Endometrial microvascular endothelial cells (primary cell): ENCODE measurements at regions not wholly inside any gene's neighbourhood (a gene's known extent, or its start where the extent isn't known, plus 50 kb on each side); places are given as distances from the start of the nearest gene placed in this dataset.

Source experiments
- in situ Hi-C: cut with HindIII; loops from 2 replicates; pipeline ENCODE4 v1.10.0; 2017; ENCODE audit warnings: low sequenced_read_pairs, low pct_unique_long_range_greater_than_20kb; ENCODE audit errors: inconsistent ontology term

GRCh38 chr21:15397258-15397657 is 332.5 kb upstream of the NRIP1 start:
- in situ Hi-C loops: no loop called here

GRCh38 chr21:15400905-15401304 is 328.9 kb upstream of the USP25 start:
- in situ Hi-C loops: no loop called here

- in situ Hi-C loops: no loop called here
Observed at GRCh38 chr21:15401331-15401730, 328.5 kb upstream of the USP25 start.

GRCh38 chr21:15405214-15405613 is 324.6 kb upstream of the USP25 start:
- in situ Hi-C loops: no loop called here

GRCh38 chr21:15406791-15407190 is 323.0 kb upstream of the USP25 start:
- in situ Hi-C loops: no loop called here

- in situ Hi-C loops: no loop called here
Observed at GRCh38 chr21:15407585-15407984, 322.2 kb upstream of the USP25 start.

GRCh38 chr21:15408089-15408488 is 321.7 kb upstream of the USP25 start:
- in situ Hi-C loops: no loop called here

- in situ Hi-C loops: no loop called here
Observed at GRCh38 chr21:15409031-15409430, 320.8 kb upstream of the USP25 start.

- in situ Hi-C loops: no loop called here
Observed at GRCh38 chr21:15410853-15411252, 318.9 kb upstream of the USP25 start.

- in situ Hi-C loops: no loop called here
Observed at GRCh38 chr21:15414057-15414456, 315.7 kb upstream of the USP25 start.

GRCh38 chr21:15415541-15416261 is 314.1 kb upstream of the USP25 start:
- in situ Hi-C loops: no loop called here

GRCh38 chr21:15421441-15421881 is 308.3 kb upstream of the USP25 start:
- in situ Hi-C loops: no loop called here

GRCh38 chr21:15421947-15422346 is 307.8 kb upstream of the USP25 start:
- in situ Hi-C loops: no loop called here

GRCh38 chr21:15422783-15423182 is 307.0 kb upstream of the USP25 start:
- in situ Hi-C loops: no loop called here

- in situ Hi-C loops: no loop called here
Observed at GRCh38 chr21:15423676-15424445, 305.9 kb upstream of the USP25 start.

GRCh38 chr21:15425049-15425448 is 304.7 kb upstream of the USP25 start:
- in situ Hi-C loops: no loop called here

- in situ Hi-C loops: no loop called here
Observed at GRCh38 chr21:15430023-15430422, 299.8 kb upstream of the USP25 start.

- in situ Hi-C loops: no loop called here
Observed at GRCh38 chr21:15430577-15430976, 299.2 kb upstream of the USP25 start.

- in situ Hi-C loops: no loop called here
Observed at GRCh38 chr21:15431053-15431452, 298.7 kb upstream of the USP25 start.

GRCh38 chr21:15433091-15433490 is 296.7 kb upstream of the USP25 start:
- in situ Hi-C loops: no loop called here
